HCT116 (cell line): ENCODE measurements at regions not wholly inside any gene's neighbourhood (a gene's known extent, or its start where the extent isn't known, plus 50 kb on each side); places are given as distances from the start of the nearest gene placed in this dataset.
"Not testable (repeated sequence)": the region's sequence is repeated elsewhere in the genome, so short reads cannot be mapped to it uniquely, and the experiment has no call there.

Experiments
- ATAC-seq: fragments of 200-7000 bp; cut with Tn5 transposase; 2 replicates; pipeline ENCODE4 v1.9.1; 2020; ENCODE audit warnings: mild to moderate bottlenecking, moderate library complexity
- BruUV-seq: library from RNA; stranded (reverse); fragments of 400-500 nt; replicated peaks from 2 replicates; lab custom pipeline; 2021; lab: Mats Ljungman, UMichigan
- CTCF ChIA-PET: fragments of 300-600 bp; sonication (Branson Sonifier 250); formaldehyde crosslinking; loops from one replicate; lab custom pipeline; 2021; ENCODE audit warnings: antibody characterized with exemption; lab: Charles Lee
- POLR2A ChIA-PET: fragments of 300-600, 350-600 bp; sonication (Branson Sonifier 250); formaldehyde crosslinking; loops from one replicate; lab custom pipeline; 2021; ENCODE audit warnings: antibody characterized with exemption; lab: Charles Lee
- RAD21 ChIA-PET, 2 experiments: fragments of 300-600 bp; sonication (Branson Sonifier 250); formaldehyde crosslinking; loops; one replicate each; lab custom pipeline; 2023; ENCODE audit warnings: low total read pairs in 2 of 2; ENCODE audit not compliant: uncharacterized antibody in 2 of 2, unreplicated experiment in 2 of 2, low non-redundant PET in 1 of 2; lab: Charles Lee
- DNase-seq: peaks from one replicate; pipeline ENCODE4 v3.0.0-alpha.2; 2010; ENCODE audit warnings: low read depth, low spot score
- H2AFZ ChIP-seq: fragments of 200-600 bp; shearing (Covaris generic), sonication (generic); 2 replicates; pipeline ENCODE4 v1.6.1; 2017; ENCODE audit warnings: low read depth, mixed run types, mixed read lengths, antibody characterized with exemption, low read length; ENCODE audit not compliant: poor library complexity, severe bottlenecking
- H3K27ac ChIP-seq: 2 replicates; pipeline ENCODE4 v1.5.1; 2012; ENCODE audit warnings: low read depth, low read length
- H3K27me3 ChIP-seq: fragments of 200-600 bp; sonication (generic); 2 replicates; pipeline ENCODE4 v1.6.1; 2016; ENCODE audit warnings: mixed run types, low read length, mixed read lengths; ENCODE audit not compliant: insufficient read depth
- H3K36me3 ChIP-seq, 2 experiments: fragments of 200-500 bp in 1 of 2; fragments of 200-600 bp in 1 of 2; sonication (Bioruptor generic) in 1 of 2; sonication (generic) in 1 of 2; 2 replicates each; pipeline versions ENCODE4 v1.5.1 to v1.6.1; 2014 to 2016; ENCODE audit warnings: low read length in 2 of 2, inconsistent platforms in 1 of 2, mixed read lengths in 1 of 2, mixed run types in 1 of 2; ENCODE audit not compliant: insufficient read depth in 2 of 2, control insufficient read depth in 1 of 2
- H3K4me1 ChIP-seq, 2 experiments: fragments of 200-600 bp in 1 of 2; sonication (generic) in 1 of 2; 2 replicates each; pipeline versions ENCODE4 v1.5.1 to v1.6.1; 2012 to 2017; ENCODE audit warnings: low read length in 2 of 2, inconsistent platforms in 1 of 2, mild to moderate bottlenecking in 1 of 2, mixed read lengths in 1 of 2, mixed run types in 1 of 2, moderate library complexity in 1 of 2; ENCODE audit not compliant: insufficient read depth in 2 of 2, control insufficient read depth in 1 of 2
- H3K4me2 ChIP-seq: fragments of 200-600 bp; sonication (generic); 2 replicates; pipeline ENCODE4 v1.6.1; 2017; ENCODE audit warnings: mixed run types, low read length, mixed read lengths
- H3K4me3 ChIP-seq, 2 experiments: fragments of 200-600 bp in 1 of 2; sonication (generic) in 1 of 2; replicated peaks in 1 of 2; 2 replicates each; pipeline ENCODE4 v1.5.1; 2011 to 2016; ENCODE audit warnings: low read length in 2 of 2, control low read depth in 1 of 2, low read depth in 1 of 2, mild to moderate bottlenecking in 1 of 2, mixed read lengths in 1 of 2, mixed run types in 1 of 2
- H3K79me2 ChIP-seq: fragments of 200-600 bp; sonication (generic); 2 replicates; pipeline ENCODE4 v1.6.1; 2017; ENCODE audit warnings: mild to moderate bottlenecking, mixed run types, low read length, moderate library complexity, mixed read lengths; ENCODE audit not compliant: insufficient read depth
- H3K9ac ChIP-seq: fragments of 200-600 bp; sonication (generic); 2 replicates; pipeline ENCODE4 v1.6.1; 2016; ENCODE audit warnings: low read length, mixed read lengths
- H3K9me2 ChIP-seq: fragments of 200-600 bp; sonication (generic), shearing (Covaris generic); 2 replicates; pipeline ENCODE4 v1.6.1; 2017; ENCODE audit warnings: mixed run types, mild to moderate bottlenecking, moderate library complexity; ENCODE audit not compliant: insufficient read depth
- H3K9me3 ChIP-seq, 2 experiments: fragments of 200-500 bp in 1 of 2; fragments of 200-600 bp in 1 of 2; sonication (Bioruptor generic) in 1 of 2; sonication (generic) in 1 of 2; 2 replicates each; pipeline ENCODE4 v1.6.1; 2014 to 2017; ENCODE audit warnings: low read length in 2 of 2, mixed read lengths in 2 of 2, inconsistent platforms in 1 of 2, low read depth in 1 of 2, mild to moderate bottlenecking in 1 of 2, mixed run types in 1 of 2, moderate library complexity in 1 of 2; ENCODE audit not compliant: control insufficient read depth in 1 of 2, insufficient read depth in 1 of 2
- H4K20me1 ChIP-seq: fragments of 200-600 bp; sonication (generic), shearing (Covaris generic); 2 replicates; pipeline ENCODE4 v1.6.1; 2017; ENCODE audit warnings: mixed run types, mild to moderate bottlenecking, moderate library complexity; ENCODE audit not compliant: insufficient read depth
- ATF3 ChIP-seq: IDR thresholded peaks from 2 replicates; pipeline ENCODE4 v1.6.1; 2012
- CBX3 ChIP-seq: IDR thresholded peaks from 2 replicates; pipeline ENCODE4 v1.6.1; 2012; ENCODE audit warnings: low read depth
- EGR1 ChIP-seq: IDR thresholded peaks from 2 replicates; pipeline ENCODE4 v1.6.1; 2012; ENCODE audit warnings: low read depth
- ELF1 ChIP-seq: IDR thresholded peaks from 2 replicates; pipeline ENCODE4 v1.6.1; 2012; ENCODE audit warnings: low read depth, borderline replicate concordance
- EZH2 ChIP-seq: fragments of 200-600 bp; sonication (generic); IDR thresholded peaks from 2 replicates; pipeline ENCODE4 v1.6.1; 2017; ENCODE audit warnings: antibody characterized with exemption, mixed run types
- EZH2phosphoT487 ChIP-seq: fragments of 200-600 bp; IDR thresholded peaks from 2 replicates; pipeline ENCODE4 v1.6.1; 2018; ENCODE audit warnings: antibody characterized with exemption, borderline replicate concordance
- FOSL1 ChIP-seq: IDR thresholded peaks from 2 replicates; pipeline ENCODE4 v1.6.1; 2012; ENCODE audit warnings: low read depth
- JUND ChIP-seq: IDR thresholded peaks from 2 replicates; pipeline ENCODE4 v1.6.1; 2012
- POLR2A ChIP-seq: IDR thresholded peaks from 2 replicates; pipeline ENCODE4 v1.7.0; 2011; ENCODE audit warnings: borderline replicate concordance; ENCODE audit not compliant: insufficient read depth, insufficient read length; ENCODE audit errors: extremely low read depth
- RAD21 ChIP-seq: IDR thresholded peaks from 2 replicates; pipeline ENCODE4 v1.6.1; 2012; ENCODE audit warnings: low read depth, mild to moderate bottlenecking
- SIN3A ChIP-seq: IDR thresholded peaks from 2 replicates; pipeline ENCODE4 v1.6.1; 2012; ENCODE audit warnings: low read depth
- SRF ChIP-seq: IDR thresholded peaks from 2 replicates; pipeline ENCODE4 v1.6.1; 2012; ENCODE audit warnings: low read depth
- YY1 ChIP-seq: IDR thresholded peaks from 2 replicates; pipeline ENCODE4 v1.6.1; 2011; ENCODE audit warnings: low read length, low read depth, moderate library complexity, mild to moderate bottlenecking; ENCODE audit not compliant: insufficient replicate concordance; ENCODE audit errors: extremely low read depth
- ZBTB33 ChIP-seq: IDR thresholded peaks from 2 replicates; pipeline ENCODE4 v1.6.1; 2011; ENCODE audit warnings: mild to moderate bottlenecking, low read length, moderate library complexity; ENCODE audit not compliant: insufficient replicate concordance; ENCODE audit errors: extremely low read depth
- ZFX ChIP-seq: fragments of 450-650 bp; IDR thresholded peaks from 2 replicates; pipeline ENCODE4 v1.6.1; 2017
- ZNF274 ChIP-seq: fragments of 200-500 bp; sonication (Bioruptor generic); IDR thresholded peaks from 2 replicates; pipeline ENCODE4 v1.6.1; 2014; ENCODE audit warnings: mild to moderate bottlenecking, low read depth, low read length, inconsistent platforms
- intact Hi-C: fragments of 100-400 bp; cut with micrococcal nuclease; formaldehyde crosslinking; loops from 2 replicates; pipeline ENCODE4 v1.10.0; 2022

- H3K36me3 ChIP-seq = no peaks in the 10 kb centered on the region
- no peaks in the 10 kb centered on the region for H3K27me3 ChIP-seq
- DNase-seq (no peak), ATAC-seq (no peak)
- ChIA-PET POLR2A (no interaction called here), RAD21 (no interaction called here), CTCF (no interaction called here)
- H3K9ac ChIP-seq = no peak overlapping the region
- no peak overlapping the region for H3K4me3 ChIP-seq
- H3K4me1 ChIP-seq = no peaks in the 10 kb centered on the region
- H3K9me2 ChIP-seq = no peaks in the 10 kb centered on the region
- no peaks in the 10 kb centered on the region for H4K20me1 ChIP-seq
- TF ChIP-seq EZH2 = no peak
- TF ChIP-seq ZBTB33 = no peak
- no peak for TF ChIP-seq JUND
- TF ChIP-seq SIN3A = no peak
- TF ChIP-seq ZNF274 = no peak
- no peak for TF ChIP-seq RAD21
- TF ChIP-seq POLR2A = no peak
- no peak for TF ChIP-seq FOSL1
- no peak for TF ChIP-seq ZFX
- no peak for TF ChIP-seq CBX3
- no peak for TF ChIP-seq EGR1
- TF ChIP-seq EZH2phosphoT487 = no peak
- no peak for TF ChIP-seq YY1
- TF ChIP-seq SRF = no peak
- no peak for TF ChIP-seq ELF1
- TF ChIP-seq ATF3 = no peak
- H3K9me3 ChIP-seq = no peaks in the 10 kb centered on the region
- H3K4me2 ChIP-seq = no peak overlapping the region
- H3K27ac ChIP-seq = no peak overlapping the region
- no peak overlapping the region for H2AFZ ChIP-seq
- intact Hi-C loops = no loop called here
- H3K79me2 ChIP-seq = no peaks in the 10 kb centered on the region
- BruUV-seq = no TSS peak
These were observed 189.5 kb upstream of the SPOPL start for GRCh38 chr2:138312061-138312460.

GRCh38 chr2:138315619-138316018, 186.0 kb upstream of the SPOPL start:
- H3K4me1 ChIP-seq, H3K27me3 ChIP-seq, POLR2A ChIA-PET, intact Hi-C loops, H3K27ac ChIP-seq, H2AFZ ChIP-seq, CTCF ChIA-PET, H3K9me3 ChIP-seq, H3K9me2 ChIP-seq, BruUV-seq, H3K4me2 ChIP-seq, H3K36me3 ChIP-seq, H4K20me1 ChIP-seq, H3K79me2 ChIP-seq, H3K4me3 ChIP-seq, ATAC-seq, H3K9ac ChIP-seq, RAD21 ChIA-PET, DNase-seq: not testable (repeated sequence)
